ENCODE measurements at regions not wholly inside any gene's neighbourhood (a gene's known extent, or its start where the extent isn't known, plus 50 kb on each side); places are given as distances from the start of the nearest gene placed in this dataset.

- no peak overlapping the region for H3K23ac ChIP-seq (ENCODE audit: low read length in 2 of 2)
- no peak overlapping the region for H3K4me3 ChIP-seq (ENCODE audit: insufficient read depth in 1 of 2, low read depth in 1 of 2, low read length in 2 of 2)
- H2BK5ac ChIP-seq (ENCODE audit: low read depth, low read length, poor library complexity, severe bottlenecking): no peak overlapping the region
- H3K27me3 ChIP-seq (ENCODE audit: control insufficient read depth in 1 of 2, insufficient read depth in 1 of 2, low read length in 2 of 2): no peaks in the 10 kb centered on the region
- no peak overlapping the region for H2AK5ac ChIP-seq (ENCODE audit: low read length, severe bottlenecking)
- H3K14ac ChIP-seq (ENCODE audit: low read length in 2 of 2): no peak overlapping the region
- no peak overlapping the region for H3K4ac ChIP-seq (ENCODE audit: low read depth in 1 of 2, low read length in 2 of 2)
- no peak overlapping the region for H4K91ac ChIP-seq (ENCODE audit: low read length)
- no peak overlapping the region for H3K4me2 ChIP-seq (ENCODE audit: low read length, poor library complexity, severe bottlenecking)
- H3K4me1 ChIP-seq (ENCODE audit: control insufficient read depth, insufficient read depth, low read depth, low read length): no peaks in the 10 kb centered on the region
- no peak overlapping the region for H2AFZ ChIP-seq (ENCODE audit: low read depth, low read length)
- no peak overlapping the region for H3K27ac ChIP-seq (ENCODE audit: low read length, poor library complexity, severe bottlenecking)
- H3K9ac ChIP-seq (ENCODE audit: low read length): no peak overlapping the region
- WGBS: 17% methylated on average over 3 of the region's 3 CpGs
- peak; percentile 25 for DNase-seq
- no peak overlapping the region for H4K8ac ChIP-seq (ENCODE audit: low read length)
- H3K9me3 ChIP-seq (ENCODE audit: control insufficient read depth, low read length): no peaks in the 10 kb centered on the region
- no peak overlapping the region for H2BK12ac ChIP-seq (ENCODE audit: low read length in 2 of 2)
- H3K36me3 ChIP-seq (ENCODE audit: control insufficient read depth in 1 of 2, insufficient read depth in 2 of 2, low read depth in 1 of 2, low read length in 2 of 2): no peaks in the 10 kb centered on the region
- H2BK120ac ChIP-seq (ENCODE audit: low read depth, low read length): no peak overlapping the region
- H3K18ac ChIP-seq (ENCODE audit: low read depth in 1 of 2, low read length in 2 of 2): no peak overlapping the region
- no peak overlapping the region for H2BK15ac ChIP-seq (ENCODE audit: low read depth, poor library complexity, severe bottlenecking)
- no peaks in the 10 kb centered on the region for H3K79me1 ChIP-seq (replicated peaks; ENCODE audit: low read length, poor library complexity, severe bottlenecking)
Measured at GRCh38 chr1:233540816-233541215, 73.1 kb upstream of the KCNK1 start.

- H3K4me1 ChIP-seq (ENCODE audit: control insufficient read depth, insufficient read depth, low read depth, low read length): no peaks in the 10 kb centered on the region
- H3K14ac ChIP-seq (ENCODE audit: low read length in 2 of 2): no peak overlapping the region
- H3K27me3 ChIP-seq (ENCODE audit: control insufficient read depth in 1 of 2, insufficient read depth in 1 of 2, low read length in 2 of 2): no peaks in the 10 kb centered on the region
- no peak overlapping the region for H3K4me3 ChIP-seq (ENCODE audit: insufficient read depth in 1 of 2, low read depth in 1 of 2, low read length in 2 of 2)
- H3K9me3 ChIP-seq (ENCODE audit: control insufficient read depth, low read length): no peaks in the 10 kb centered on the region
- no peak overlapping the region for H4K8ac ChIP-seq (ENCODE audit: low read length)
- H3K27ac ChIP-seq (ENCODE audit: low read length, poor library complexity, severe bottlenecking): no peak overlapping the region
- H3K18ac ChIP-seq (ENCODE audit: low read depth in 1 of 2, low read length in 2 of 2): no peak overlapping the region
- 19% methylated on average over 6 of the region's 8 CpGs for WGBS
- peak overlapping the region; percentile 8 for H3K9ac ChIP-seq (ENCODE audit: low read length)
- H2BK5ac ChIP-seq (ENCODE audit: low read depth, low read length, poor library complexity, severe bottlenecking): no peak overlapping the region
- no peak overlapping the region for H3K23ac ChIP-seq (ENCODE audit: low read length in 2 of 2)
- H3K4me2 ChIP-seq (ENCODE audit: low read length, poor library complexity, severe bottlenecking): no peak overlapping the region
- H2BK120ac ChIP-seq (ENCODE audit: low read depth, low read length): no peak overlapping the region
- no peak overlapping the region for H2AK5ac ChIP-seq (ENCODE audit: low read length, severe bottlenecking)
- H3K4ac ChIP-seq (ENCODE audit: low read depth in 1 of 2, low read length in 2 of 2): no peak overlapping the region
- DNase-seq: peak; percentile 88
- no peaks in the 10 kb centered on the region for H3K36me3 ChIP-seq (ENCODE audit: control insufficient read depth in 1 of 2, insufficient read depth in 2 of 2, low read depth in 1 of 2, low read length in 2 of 2)
- H4K91ac ChIP-seq (ENCODE audit: low read length): no peak overlapping the region
- no peak overlapping the region for H2BK15ac ChIP-seq (ENCODE audit: low read depth, poor library complexity, severe bottlenecking)
- no peak overlapping the region for H2BK12ac ChIP-seq (ENCODE audit: low read length in 2 of 2)
- no peaks in the 10 kb centered on the region for H3K79me1 ChIP-seq (replicated peaks; ENCODE audit: low read length, poor library complexity, severe bottlenecking)
- no peak overlapping the region for H2AFZ ChIP-seq (ENCODE audit: low read depth, low read length)
Measured at GRCh38 chr1:233543338-233544255, 70.3 kb upstream of the KCNK1 start.

- Histone ChIP-seq H4K8ac (ENCODE audit: low read length) (no peak overlapping the region), H3K4me3 (ENCODE audit: insufficient read depth in 1 of 2, low read depth in 1 of 2, low read length in 2 of 2) (no peak overlapping the region), H2BK15ac (ENCODE audit: low read depth, poor library complexity, severe bottlenecking) (no peak overlapping the region), H2BK12ac (ENCODE audit: low read length in 2 of 2) (no peak overlapping the region), H3K4me2 (ENCODE audit: low read length, poor library complexity, severe bottlenecking) (no peak overlapping the region), H3K36me3 (ENCODE audit: control insufficient read depth in 1 of 2, insufficient read depth in 2 of 2, low read depth in 1 of 2, low read length in 2 of 2) (no peaks in the 10 kb centered on the region), H2BK120ac (ENCODE audit: low read depth, low read length) (no peak overlapping the region), H3K9me3 (ENCODE audit: control insufficient read depth, low read length) (no peaks in the 10 kb centered on the region), H2AK5ac (ENCODE audit: low read length, severe bottlenecking) (no peak overlapping the region), H3K18ac (ENCODE audit: low read depth in 1 of 2, low read length in 2 of 2) (peak overlapping the region in 1 of 2 experiments; percentile 43), H3K27ac (ENCODE audit: low read length, poor library complexity, severe bottlenecking) (no peak overlapping the region), H3K23ac (ENCODE audit: low read length in 2 of 2) (no peak overlapping the region), H3K4ac (ENCODE audit: low read depth in 1 of 2, low read length in 2 of 2) (no peak overlapping the region), H3K4me1 (ENCODE audit: control insufficient read depth, insufficient read depth, low read depth, low read length) (no peaks in the 10 kb centered on the region), H3K9ac (ENCODE audit: low read length) (no peak overlapping the region), H4K91ac (ENCODE audit: low read length) (no peak overlapping the region), H2BK5ac (ENCODE audit: low read depth, low read length, poor library complexity, severe bottlenecking) (no peak overlapping the region), H3K79me1 (replicated peaks; ENCODE audit: low read length, poor library complexity, severe bottlenecking) (no peaks in the 10 kb centered on the region), H3K14ac (ENCODE audit: low read length in 2 of 2) (no peak overlapping the region), H3K27me3 (ENCODE audit: control insufficient read depth in 1 of 2, insufficient read depth in 1 of 2, low read length in 2 of 2) (no peaks in the 10 kb centered on the region), H2AFZ (ENCODE audit: low read depth, low read length) (no peak overlapping the region)
- WGBS: 79% methylated on average over 5 of the region's 5 CpGs
- no peak for DNase-seq
Measured at GRCh38 chr1:233544304-233544703, 69.6 kb upstream of the KCNK1 start.

DNA sequence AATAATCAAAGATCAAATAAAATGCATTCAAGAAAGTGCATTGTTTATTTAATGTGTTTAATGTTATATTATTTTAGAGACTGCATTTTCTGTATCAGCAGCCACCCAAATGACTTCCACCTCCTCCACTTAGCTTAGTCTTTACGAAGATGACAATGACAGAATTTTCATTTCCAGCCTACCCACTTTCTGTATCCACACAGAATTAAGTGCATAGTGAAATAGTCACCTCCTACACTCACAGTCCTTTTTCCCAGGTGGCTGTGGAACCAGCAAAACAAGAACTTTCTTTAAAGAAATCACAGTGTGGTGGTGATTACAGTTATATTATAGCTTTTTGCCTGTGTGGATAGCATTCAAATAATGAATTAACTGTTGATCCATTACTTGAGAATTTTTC is 66.2 kb upstream of the KCNK1 start:
- Histone ChIP-seq H3K27me3 (ENCODE audit: control insufficient read depth in 1 of 2, insufficient read depth in 1 of 2, low read length in 2 of 2) (no peaks in the 10 kb centered on the region), H3K36me3 (ENCODE audit: control insufficient read depth in 1 of 2, insufficient read depth in 2 of 2, low read depth in 1 of 2, low read length in 2 of 2) (no peaks in the 10 kb centered on the region)
- WGBS: 60% methylated on average over 1 of the region's 1 CpG

More for the DNA sequence above, 66.2 kb upstream of the KCNK1 start:
- H3K4ac ChIP-seq (ENCODE audit: low read depth in 1 of 2, low read length in 2 of 2): no peak overlapping the region
- no peak overlapping the region for H2AFZ ChIP-seq (ENCODE audit: low read depth, low read length)
- no peak overlapping the region for H2BK15ac ChIP-seq (ENCODE audit: low read depth, poor library complexity, severe bottlenecking)
- no peak overlapping the region for H2AK5ac ChIP-seq (ENCODE audit: low read length, severe bottlenecking)
- no peak overlapping the region for H2BK120ac ChIP-seq (ENCODE audit: low read depth, low read length)
- H2BK5ac ChIP-seq (ENCODE audit: low read depth, low read length, poor library complexity, severe bottlenecking): no peak overlapping the region
- no peak overlapping the region for H3K23ac ChIP-seq (ENCODE audit: low read length in 2 of 2)
- no peak overlapping the region for H2BK12ac ChIP-seq (ENCODE audit: low read length in 2 of 2)
- H3K9me3 ChIP-seq (ENCODE audit: control insufficient read depth, low read length): no peaks in the 10 kb centered on the region
- H3K79me1 ChIP-seq (replicated peaks; ENCODE audit: low read length, poor library complexity, severe bottlenecking): no peaks in the 10 kb centered on the region
- no peak for DNase-seq
- H4K91ac ChIP-seq (ENCODE audit: low read length): no peak overlapping the region
- no peak overlapping the region for H3K4me3 ChIP-seq (ENCODE audit: insufficient read depth in 1 of 2, low read depth in 1 of 2, low read length in 2 of 2)
- no peak overlapping the region for H3K4me2 ChIP-seq (ENCODE audit: low read length, poor library complexity, severe bottlenecking)
- no peak overlapping the region for H3K14ac ChIP-seq (ENCODE audit: low read length in 2 of 2)
- H3K9ac ChIP-seq (ENCODE audit: low read length): no peak overlapping the region
- H3K27ac ChIP-seq (ENCODE audit: low read length, poor library complexity, severe bottlenecking): no peak overlapping the region
- H3K18ac ChIP-seq (ENCODE audit: low read depth in 1 of 2, low read length in 2 of 2): no peak overlapping the region
- H3K4me1 ChIP-seq (ENCODE audit: control insufficient read depth, insufficient read depth, low read depth, low read length): no peaks in the 10 kb centered on the region
- no peak overlapping the region for H4K8ac ChIP-seq (ENCODE audit: low read length)

All from mesenchymal stem cell (in vitro differentiated cells and primary cell).